A549 (cell line): ENCODE measurements at regions not wholly inside any gene's neighbourhood (a gene's known extent, or its start where the extent isn't known, plus 50 kb on each side); places are given as distances from the start of the nearest gene placed in this dataset.

Source experiments
- ATAC-seq, 2 experiments: fragments of 200-7000 bp in 1 of 2; fragments of >200 bp in 1 of 2; cut with Nextera tagmentation in 1 of 2; cut with Tn5 transposase in 1 of 2; 3 replicates each; pipeline versions ENCODE4 v1.8.0 to v1.9.1; 2018 to 2020; ENCODE audit warnings: mild to moderate bottlenecking in 1 of 2, moderate library complexity in 1 of 2
- CTCF ChIA-PET: fragments of 300-600 bp; sonication (Branson Sonifier 250); formaldehyde crosslinking; extraction: SDS; loops from one replicate; lab custom pipeline; 2021; ENCODE audit warnings: antibody characterized with exemption, inconsistent platforms; lab: Yijun Ruan, JAX
- POLR2A ChIA-PET: fragments of 350-600 bp; formaldehyde crosslinking; extraction: SDS; loops from one replicate; lab custom pipeline; 2021; ENCODE audit warnings: antibody characterized with exemption, inconsistent platforms; lab: Yijun Ruan, JAX
- DNase-seq, 2 experiments: peaks; one replicate each; pipeline versions ENCODE4 v3.0.0 to v3.0.0-alpha.2; 2011 to 2016; ENCODE audit warnings: low read depth in 1 of 2, low spot score in 1 of 2
- FAIRE-seq: peaks from 2 replicates; lab custom pipeline; 2011; peaks lifted over from hg19 to GRCh38; lab: Jason Lieb, UNC
- H3K27ac ChIP-seq, 2 experiments: fragments of >200 bp; sonication (Bioruptor Twin); formaldehyde crosslinking; 3 replicates each; pipeline ENCODE4 v1.5.1; 2016 to 2017
- H3K4me1 ChIP-seq: fragments of >200 bp; sonication (Bioruptor Twin); formaldehyde crosslinking; 3 replicates; pipeline ENCODE4 v1.6.1; 2016
- H3K4me2 ChIP-seq: fragments of >200 bp; sonication (Bioruptor Twin); formaldehyde crosslinking; 3 replicates; pipeline ENCODE4 v1.6.1; 2016
- H3K4me3 ChIP-seq: fragments of >200 bp; sonication (Bioruptor Twin); formaldehyde crosslinking; 3 replicates; pipeline ENCODE4 v1.5.1; 2016
- H3K9me3 ChIP-seq: fragments of >200 bp; sonication (Bioruptor Twin); formaldehyde crosslinking; 3 replicates; pipeline ENCODE4 v1.6.1; 2016
- CBX2 ChIP-seq: fragments of 200-600 bp; sonication (generic); IDR thresholded peaks from 2 replicates; pipeline ENCODE4 v1.6.1; 2016; ENCODE audit warnings: low read depth, mild to moderate bottlenecking, borderline replicate concordance
- CBX8 ChIP-seq: fragments of 200-600 bp; sonication (generic); IDR thresholded peaks from 2 replicates; pipeline ENCODE4 v1.6.1; 2016
- CEBPB ChIP-seq, 2 experiments: fragments of >200 bp in 1 of 2; sonication (Bioruptor Twin) in 1 of 2; formaldehyde crosslinking in 1 of 2; IDR thresholded peaks; 2 replicates each; pipeline ENCODE4 v1.6.1; 2012 to 2016
- CHD4 ChIP-seq: fragments of 200-600 bp; sonication (generic); IDR thresholded peaks from 2 replicates; pipeline ENCODE4 v1.6.1; 2016; ENCODE audit warnings: antibody characterized with exemption, mild to moderate bottlenecking, borderline replicate concordance
- EHF ChIP-seq: fragments of 250-450 bp; sonication (Bioruptor Pico); IDR thresholded peaks from 2 replicates; pipeline ENCODE4 v1.5.0; 2020; ENCODE audit warnings: mild to moderate bottlenecking
- EHMT2 ChIP-seq: fragments of 200-600 bp; sonication (generic); IDR thresholded peaks from 2 replicates; pipeline ENCODE4 v1.6.1; 2016; ENCODE audit warnings: antibody characterized with exemption, low read depth, mild to moderate bottlenecking, moderate library complexity
- HDAC2 ChIP-seq: fragments of 200-600 bp; sonication (generic); IDR thresholded peaks from 2 replicates; pipeline ENCODE4 v1.6.1; 2016
- JUN ChIP-seq, 2 experiments: fragments of >200 bp; sonication (Bioruptor Twin); formaldehyde crosslinking; IDR thresholded peaks; 2 replicates in 1 of 2; 3 replicates in 1 of 2; pipeline ENCODE4 v1.6.1; 2016 to 2017
- KDM5A ChIP-seq: fragments of 200-600 bp; sonication (generic); IDR thresholded peaks from 2 replicates; pipeline ENCODE4 v1.6.1; 2016; ENCODE audit warnings: antibody characterized with exemption, mild to moderate bottlenecking
- MAFK ChIP-seq: fragments of 450-650 bp; IDR thresholded peaks from 2 replicates; pipeline ENCODE4 v1.6.1; 2014; ENCODE audit not compliant: partially characterized antibody
- MAZ ChIP-seq: fragments of 150-350 bp; IDR thresholded peaks from 2 replicates; pipeline ENCODE4 v1.6.1; 2014; ENCODE audit warnings: antibody characterized with exemption, low read depth, low read length, borderline replicate concordance
- MYC ChIP-seq: IDR thresholded peaks from 2 replicates; pipeline ENCODE4 v1.6.1; 2012; ENCODE audit warnings: mild to moderate bottlenecking, inconsistent platforms, low read length, improper control_type of control experiment, borderline replicate concordance
- NFE2L2 ChIP-seq: fragments of 150-350 bp; conservative IDR thresholded peaks from 2 replicates; pipeline ENCODE4 v1.6.1; 2014; ENCODE audit warnings: low read length
- NPAS2 ChIP-seq: fragments of 250-450 bp; sonication (Bioruptor Pico); IDR thresholded peaks from 2 replicates; pipeline ENCODE4 v1.8.0; 2022; ENCODE audit warnings: mild to moderate bottlenecking, moderate library complexity, borderline replicate concordance
- NR3C1 ChIP-seq: fragments of >200 bp; sonication (Bioruptor Twin); formaldehyde crosslinking; IDR thresholded peaks from 3 replicates; pipeline ENCODE4 v1.6.1; 2017
- PHF8 ChIP-seq: fragments of 200-600 bp; sonication (generic); IDR thresholded peaks from 2 replicates; pipeline ENCODE4 v1.6.1; 2016; ENCODE audit warnings: low read depth, mild to moderate bottlenecking, antibody characterized with exemption, moderate library complexity, borderline replicate concordance
- RAD21 ChIP-seq, 2 experiments: fragments of >200 bp in 1 of 2; sonication (Bioruptor Twin) in 1 of 2; formaldehyde crosslinking in 1 of 2; IDR thresholded peaks in 1 of 2; conservative IDR thresholded peaks in 1 of 2; 2 replicates in 1 of 2; 3 replicates in 1 of 2; pipeline ENCODE4 v1.6.1; 2012 to 2018; ENCODE audit warnings: inconsistent platforms in 1 of 2
- SREBF2 ChIP-seq: fragments of 450-650 bp; IDR thresholded peaks from 2 replicates; pipeline ENCODE4 v1.6.1; 2014; ENCODE audit warnings: mild to moderate bottlenecking, moderate library complexity
- TFCP2L1 ChIP-seq: fragments of 250-450 bp; sonication (Bioruptor Pico); IDR thresholded peaks from 2 replicates; pipeline ENCODE4 v1.5.0; 2021; ENCODE audit warnings: mild to moderate bottlenecking
- whole genome bisulfite sequencing: methylation state at CpG from one replicate; pipeline ENCODE4 v1.1.6; 2017; ENCODE audit errors: missing lambda C conversion rate; 5-methylcytosine and 5-hydroxymethylcytosine counted together
- TF ChIP-seq, protein P1 (sequence below): fragments of 200-600 bp; sonication (generic); IDR thresholded peaks from 2 replicates; pipeline ENCODE4 v1.6.1; 2016; ENCODE audit warnings: antibody characterized with exemption, mild to moderate bottlenecking, moderate library complexity
- TF ChIP-seq, protein P2 (sequence below): fragments of >200 bp; sonication (Bioruptor Twin); formaldehyde crosslinking; IDR thresholded peaks from 3 replicates; pipeline ENCODE4 v1.6.1; 2016
- TF ChIP-seq, protein P3 (sequence below): IDR thresholded peaks from 2 replicates; pipeline ENCODE4 v1.6.1; 2012
- TF ChIP-seq, protein P4 (sequence below): fragments of 150-350 bp; IDR thresholded peaks from 2 replicates; pipeline ENCODE4 v1.6.1; 2014; ENCODE audit warnings: low read depth, mild to moderate bottlenecking, low read length
- TF ChIP-seq, protein P5 (sequence below): fragments of 250-450 bp; sonication (Bioruptor Pico); IDR thresholded peaks from 2 replicates; pipeline ENCODE4 v1.5.0; 2020; ENCODE audit warnings: low read depth, mild to moderate bottlenecking, moderate library complexity

DNA sequence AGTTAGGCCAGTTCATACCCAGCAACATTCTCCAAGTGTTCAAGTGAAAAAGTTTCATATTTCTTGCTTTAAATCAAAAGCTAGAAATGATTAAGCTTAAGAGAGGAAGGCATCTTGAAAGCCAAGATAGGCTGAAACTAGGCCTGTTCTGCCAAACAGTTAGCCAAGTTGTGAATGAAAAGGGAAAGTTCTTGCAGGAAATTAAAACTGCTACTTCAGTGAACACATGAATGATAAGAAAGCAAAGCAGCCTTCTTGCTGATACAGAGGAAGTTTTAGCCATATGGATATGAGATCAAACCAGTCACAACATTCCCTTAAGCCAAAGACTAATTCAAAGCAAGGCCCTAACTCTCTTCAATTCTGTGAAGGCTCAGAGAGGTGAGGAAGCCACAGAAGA, 274.7 kb downstream of the TUSC7 start:
- no peak for TF ChIP-seq NPAS2
- no peak for TF ChIP-seq NFE2L2
- TF ChIP-seq CBX8 = no peak
- TF ChIP-seq EHF (CRISPR knock-in tag) = no peak
- no peak for TF ChIP-seq NR3C1
- TF ChIP-seq CBX2 = no peak
- TF ChIP-seq, protein P1, sequence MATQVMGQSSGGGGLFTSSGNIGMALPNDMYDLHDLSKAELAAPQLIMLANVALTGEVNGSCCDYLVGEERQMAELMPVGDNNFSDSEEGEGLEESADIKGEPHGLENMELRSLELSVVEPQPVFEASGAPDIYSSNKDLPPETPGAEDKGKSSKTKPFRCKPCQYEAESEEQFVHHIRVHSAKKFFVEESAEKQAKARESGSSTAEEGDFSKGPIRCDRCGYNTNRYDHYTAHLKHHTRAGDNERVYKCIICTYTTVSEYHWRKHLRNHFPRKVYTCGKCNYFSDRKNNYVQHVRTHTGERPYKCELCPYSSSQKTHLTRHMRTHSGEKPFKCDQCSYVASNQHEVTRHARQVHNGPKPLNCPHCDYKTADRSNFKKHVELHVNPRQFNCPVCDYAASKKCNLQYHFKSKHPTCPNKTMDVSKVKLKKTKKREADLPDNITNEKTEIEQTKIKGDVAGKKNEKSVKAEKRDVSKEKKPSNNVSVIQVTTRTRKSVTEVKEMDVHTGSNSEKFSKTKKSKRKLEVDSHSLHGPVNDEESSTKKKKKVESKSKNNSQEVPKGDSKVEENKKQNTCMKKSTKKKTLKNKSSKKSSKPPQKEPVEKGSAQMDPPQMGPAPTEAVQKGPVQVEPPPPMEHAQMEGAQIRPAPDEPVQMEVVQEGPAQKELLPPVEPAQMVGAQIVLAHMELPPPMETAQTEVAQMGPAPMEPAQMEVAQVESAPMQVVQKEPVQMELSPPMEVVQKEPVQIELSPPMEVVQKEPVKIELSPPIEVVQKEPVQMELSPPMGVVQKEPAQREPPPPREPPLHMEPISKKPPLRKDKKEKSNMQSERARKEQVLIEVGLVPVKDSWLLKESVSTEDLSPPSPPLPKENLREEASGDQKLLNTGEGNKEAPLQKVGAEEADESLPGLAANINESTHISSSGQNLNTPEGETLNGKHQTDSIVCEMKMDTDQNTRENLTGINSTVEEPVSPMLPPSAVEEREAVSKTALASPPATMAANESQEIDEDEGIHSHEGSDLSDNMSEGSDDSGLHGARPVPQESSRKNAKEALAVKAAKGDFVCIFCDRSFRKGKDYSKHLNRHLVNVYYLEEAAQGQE = no peak
- no peak for TF ChIP-seq CHD4
- TF ChIP-seq RAD21 (conservative IDR thresholded peaks at IDR 0.05 in 1 of 2, IDR thresholded peaks at IDR 0.05 in 1 of 2) = no peak
- TF ChIP-seq, protein P2, sequence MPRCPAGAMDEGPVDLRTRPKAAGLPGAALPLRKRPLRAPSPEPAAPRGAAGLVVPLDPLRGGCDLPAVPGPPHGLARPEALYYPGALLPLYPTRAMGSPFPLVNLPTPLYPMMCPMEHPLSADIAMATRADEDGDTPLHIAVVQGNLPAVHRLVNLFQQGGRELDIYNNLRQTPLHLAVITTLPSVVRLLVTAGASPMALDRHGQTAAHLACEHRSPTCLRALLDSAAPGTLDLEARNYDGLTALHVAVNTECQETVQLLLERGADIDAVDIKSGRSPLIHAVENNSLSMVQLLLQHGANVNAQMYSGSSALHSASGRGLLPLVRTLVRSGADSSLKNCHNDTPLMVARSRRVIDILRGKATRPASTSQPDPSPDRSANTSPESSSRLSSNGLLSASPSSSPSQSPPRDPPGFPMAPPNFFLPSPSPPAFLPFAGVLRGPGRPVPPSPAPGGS = no peak
- ATAC-seq (no peak), DNase-seq (no peak), FAIRE-seq (no peak)
- Histone ChIP-seq H3K9me3 (no peaks in the 10 kb centered on the region), H3K4me2 (no peak overlapping the region), H3K27ac (no peak overlapping the region), H3K4me3 (no peak overlapping the region), H3K4me1 (no peaks in the 10 kb centered on the region)
- ChIA-PET CTCF (no interaction called here), POLR2A (no interaction called here)

DNA sequence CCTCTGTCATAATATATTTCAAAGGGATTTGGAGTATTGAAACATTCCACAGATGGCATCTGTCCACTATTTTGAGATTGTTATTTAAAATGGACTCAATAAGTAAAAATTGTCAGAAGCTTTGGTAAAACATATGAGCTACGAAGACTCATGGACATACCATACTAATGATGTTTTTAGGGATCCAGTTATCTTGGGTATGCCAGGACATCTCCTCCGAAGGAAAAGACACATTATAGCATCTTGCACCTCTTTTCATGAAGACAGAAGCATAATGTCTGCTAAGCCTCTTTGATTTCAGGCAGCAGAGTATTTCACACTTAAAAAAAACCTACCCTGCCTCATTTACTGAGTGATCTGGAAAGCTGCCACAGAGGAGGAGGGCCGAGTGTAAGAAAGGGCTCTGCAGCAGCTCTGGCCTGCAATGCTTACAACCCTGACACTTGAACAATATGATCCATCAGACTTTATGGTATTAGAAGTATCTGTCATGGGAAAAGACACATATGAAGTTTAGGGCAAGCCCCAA, 284.8 kb downstream of the TUSC7 start:
- no peak overlapping the region for H3K4me2 ChIP-seq
- no peak overlapping the region for H3K27ac ChIP-seq
- H3K4me3 ChIP-seq = no peak overlapping the region
- no peak for DNase-seq
- POLR2A ChIA-PET = no interaction called here
- TF ChIP-seq CEBPB (IDR thresholded peaks at IDR 0.05) = no peak
- no peak for TF ChIP-seq EHMT2
- no peak for TF ChIP-seq JUN (IDR thresholded peaks at IDR 0.05)
- no peak for TF ChIP-seq SREBF2
- TF ChIP-seq TFCP2L1 (CRISPR knock-in tag) = no peak
- no peak for TF ChIP-seq HDAC2
- no peak for TF ChIP-seq MAFK
- TF ChIP-seq KDM5A = no peak
- TF ChIP-seq NR3C1 = no peak
- TF ChIP-seq MAZ = no peak
- TF ChIP-seq PHF8 = no peak
- TF ChIP-seq, protein P3, sequence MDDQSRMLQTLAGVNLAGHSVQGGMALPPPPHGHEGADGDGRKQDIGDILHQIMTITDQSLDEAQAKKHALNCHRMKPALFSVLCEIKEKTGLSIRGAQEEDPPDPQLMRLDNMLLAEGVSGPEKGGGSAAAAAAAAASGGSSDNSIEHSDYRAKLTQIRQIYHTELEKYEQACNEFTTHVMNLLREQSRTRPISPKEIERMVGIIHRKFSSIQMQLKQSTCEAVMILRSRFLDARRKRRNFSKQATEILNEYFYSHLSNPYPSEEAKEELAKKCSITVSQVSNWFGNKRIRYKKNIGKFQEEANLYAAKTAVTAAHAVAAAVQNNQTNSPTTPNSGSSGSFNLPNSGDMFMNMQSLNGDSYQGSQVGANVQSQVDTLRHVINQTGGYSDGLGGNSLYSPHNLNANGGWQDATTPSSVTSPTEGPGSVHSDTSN = no peak
- TF ChIP-seq, protein P4, sequence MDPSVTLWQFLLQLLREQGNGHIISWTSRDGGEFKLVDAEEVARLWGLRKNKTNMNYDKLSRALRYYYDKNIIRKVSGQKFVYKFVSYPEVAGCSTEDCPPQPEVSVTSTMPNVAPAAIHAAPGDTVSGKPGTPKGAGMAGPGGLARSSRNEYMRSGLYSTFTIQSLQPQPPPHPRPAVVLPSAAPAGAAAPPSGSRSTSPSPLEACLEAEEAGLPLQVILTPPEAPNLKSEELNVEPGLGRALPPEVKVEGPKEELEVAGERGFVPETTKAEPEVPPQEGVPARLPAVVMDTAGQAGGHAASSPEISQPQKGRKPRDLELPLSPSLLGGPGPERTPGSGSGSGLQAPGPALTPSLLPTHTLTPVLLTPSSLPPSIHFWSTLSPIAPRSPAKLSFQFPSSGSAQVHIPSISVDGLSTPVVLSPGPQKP = no peak
- TF ChIP-seq, protein P5, sequence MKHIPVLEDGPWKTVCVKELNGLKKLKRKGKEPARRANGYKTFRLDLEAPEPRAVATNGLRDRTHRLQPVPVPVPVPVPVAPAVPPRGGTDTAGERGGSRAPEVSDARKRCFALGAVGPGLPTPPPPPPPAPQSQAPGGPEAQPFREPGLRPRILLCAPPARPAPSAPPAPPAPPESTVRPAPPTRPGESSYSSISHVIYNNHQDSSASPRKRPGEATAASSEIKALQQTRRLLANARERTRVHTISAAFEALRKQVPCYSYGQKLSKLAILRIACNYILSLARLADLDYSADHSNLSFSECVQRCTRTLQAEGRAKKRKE (CRISPR knock-in tag) = no peak
- no peak for TF ChIP-seq MYC
- CTCF ChIA-PET = no interaction called here
- no peaks in the 10 kb centered on the region for H3K4me1 ChIP-seq
- FAIRE-seq = no peak
- H3K9me3 ChIP-seq = no peaks in the 10 kb centered on the region
- 27% methylated on average over 3 of the region's 3 CpGs for whole genome bisulfite sequencing
- no peak for ATAC-seq
